ENCODE measurements at regions not wholly inside any gene's neighbourhood (a gene's known extent, or its start where the extent isn't known, plus 50 kb on each side); places are given as distances from the start of the nearest gene placed in this dataset.
"Not testable (repeated sequence)": the region's sequence is repeated elsewhere in the genome, so short reads cannot be mapped to it uniquely, and the experiment has no call there.

DNA sequence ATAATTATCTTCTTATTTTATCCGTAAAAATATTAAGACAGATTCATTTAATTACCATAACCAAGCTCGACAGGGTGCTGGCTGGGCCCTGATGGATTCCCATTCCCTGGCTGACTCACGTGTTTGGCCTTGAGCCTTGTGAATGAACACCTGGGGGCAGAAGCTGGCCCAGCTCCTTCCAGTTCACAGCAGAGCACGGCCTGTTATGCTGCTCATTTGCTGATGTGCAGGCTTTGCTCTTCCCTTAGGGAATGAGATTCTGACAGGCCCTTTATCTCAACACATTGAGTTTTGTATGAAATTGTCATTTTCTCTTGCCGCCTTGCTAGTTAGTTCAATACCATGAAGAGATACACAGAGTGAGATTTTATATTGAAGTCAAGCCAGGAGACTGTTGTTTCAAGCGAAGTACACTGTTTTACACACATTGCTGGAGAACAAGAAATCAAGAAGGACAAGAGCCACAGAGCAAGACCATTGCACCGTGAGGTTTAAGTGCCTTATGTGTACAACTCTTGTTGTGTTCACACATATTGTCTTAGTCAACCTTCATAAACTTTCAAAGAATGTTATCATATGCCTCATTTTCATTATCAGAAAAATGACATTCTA, 1583.3 kb downstream of the STIM2 start:
- DNase-seq = no peak

DNA sequence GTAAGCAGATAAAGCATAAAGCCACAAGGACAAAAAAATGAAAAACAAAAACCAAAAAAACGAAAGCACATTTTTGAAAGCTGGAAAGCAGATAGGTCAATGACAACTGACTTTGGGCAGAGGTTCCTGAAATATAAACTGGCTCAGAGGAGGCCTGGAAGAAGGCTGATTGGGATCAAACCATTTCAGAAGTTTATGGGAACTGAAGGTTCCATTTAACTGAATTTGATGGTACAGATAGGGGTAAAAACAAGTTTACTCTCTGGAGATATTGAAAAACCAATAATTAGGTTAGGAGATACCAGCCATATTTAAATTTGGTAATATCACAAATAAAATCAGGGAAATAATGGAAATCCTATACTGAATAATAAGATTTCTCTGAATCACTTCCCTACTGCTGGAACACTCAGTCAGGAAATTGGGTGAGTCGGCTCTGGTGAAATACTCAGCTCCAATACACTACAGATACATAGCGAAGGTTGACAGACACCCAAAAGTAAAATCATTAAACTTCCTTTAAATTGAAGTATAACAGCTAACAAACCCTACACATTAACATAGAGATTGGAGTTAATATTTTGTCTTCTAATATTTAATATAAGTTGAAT, 1584.3 kb downstream of the STIM2 start:
- DNase-seq = no peak

- no peak for DNase-seq
These were observed 1588.4 kb downstream of the STIM2 start for GRCh38 chr4:28449085-28449484.

- no peak for DNase-seq
These were observed 1590.7 kb downstream of the STIM2 start for GRCh38 chr4:28451346-28451745.

DNA sequence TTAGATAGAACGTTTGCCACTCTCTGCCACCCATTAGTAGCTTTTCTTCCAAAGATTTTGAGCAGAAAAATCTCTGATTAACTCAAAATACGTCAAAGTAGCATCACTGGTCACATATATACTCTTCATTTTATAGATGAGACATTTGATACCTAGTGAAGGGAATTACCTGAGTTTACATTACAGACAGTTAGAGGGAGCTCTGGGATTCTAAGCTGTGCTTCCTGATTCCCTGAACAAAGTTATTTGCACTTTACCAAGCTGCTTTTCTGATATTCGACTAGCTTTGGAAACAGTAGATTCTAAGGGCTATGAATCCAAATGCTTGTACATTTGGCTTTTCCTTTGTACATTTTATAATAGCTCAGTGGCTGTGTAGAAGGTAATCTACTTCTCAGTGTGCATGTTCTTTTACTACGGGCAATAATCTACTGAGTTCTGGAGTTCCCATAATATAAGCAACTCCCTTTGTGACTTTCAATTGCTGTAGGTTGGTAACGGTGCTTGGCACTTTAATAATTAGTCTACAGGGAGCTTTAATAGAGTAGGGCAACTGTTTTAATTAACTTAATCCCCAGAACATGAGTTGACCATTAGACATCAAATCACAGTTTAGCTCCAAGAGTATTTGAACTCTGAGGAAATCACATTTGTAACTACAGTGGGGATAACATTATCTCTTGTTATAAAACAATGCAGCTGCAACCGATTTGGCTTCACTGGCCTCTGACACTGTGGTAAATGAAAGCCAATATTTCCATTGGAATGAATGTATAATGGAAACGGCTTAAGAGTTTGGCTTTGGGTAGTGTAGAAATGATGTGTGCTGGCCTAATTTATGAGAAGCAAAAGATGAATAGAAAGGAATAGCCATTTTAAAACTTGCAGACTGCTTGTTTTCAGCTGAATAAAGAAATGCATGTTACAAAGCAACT, 1602.4 kb downstream of the STIM2 start:
- no peak for DNase-seq

- no peak for DNase-seq
These were observed 1604.2 kb downstream of the STIM2 start for GRCh38 chr4:28464823-28465222.

DNA sequence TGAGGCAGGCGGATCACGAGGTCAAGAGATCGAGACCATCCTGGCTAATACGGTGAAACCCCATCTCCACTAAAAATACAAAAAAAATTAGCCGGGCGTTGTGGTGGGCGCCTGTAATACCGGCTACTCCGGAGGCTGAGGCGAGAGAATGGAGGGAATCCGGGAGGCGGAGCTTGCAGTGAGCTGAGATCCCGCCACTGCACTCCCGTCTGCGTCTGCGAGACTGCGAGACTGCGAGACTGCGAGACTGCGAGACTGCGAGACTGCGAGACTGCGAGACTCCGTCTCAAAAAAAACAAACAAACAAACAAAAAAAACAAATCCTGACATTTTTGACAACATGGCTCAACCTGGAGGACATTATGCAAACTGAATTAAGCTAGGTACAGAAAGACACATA, 1606.2 kb downstream of the STIM2 start:
- not testable (repeated sequence) for DNase-seq

DNA sequence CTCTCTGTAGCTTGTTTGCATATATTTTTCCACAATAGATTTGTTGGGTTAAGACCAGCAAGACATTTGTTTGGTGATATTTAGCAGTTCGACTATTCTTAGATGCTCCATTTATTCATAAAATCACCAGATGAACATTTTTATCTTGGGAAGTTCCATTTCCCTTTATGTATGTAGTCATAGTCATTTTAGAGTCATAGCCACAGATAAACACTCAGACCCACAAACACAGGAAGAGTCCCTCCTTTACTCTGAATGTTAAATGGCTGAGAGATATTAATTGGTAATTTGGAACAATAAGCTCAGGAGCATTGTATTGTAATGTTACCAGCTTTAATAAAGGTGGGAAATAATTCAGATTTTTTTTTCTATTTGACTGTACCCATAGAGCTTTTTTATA, 1608.7 kb downstream of the STIM2 start:
- no peak for DNase-seq

- DNase-seq = no peak
These were observed 1609.2 kb downstream of the STIM2 start for GRCh38 chr4:28469886-28470285.

GRCh38 chr4:28475381-28475780, 1614.7 kb downstream of the STIM2 start:
- DNase-seq = no peak

GRCh38 chr4:28479666-28480065, 1619.0 kb downstream of the STIM2 start:
- no peak for DNase-seq

GRCh38 chr4:28481565-28481964, 1620.9 kb downstream of the STIM2 start:
- DNase-seq = no peak

DNA sequence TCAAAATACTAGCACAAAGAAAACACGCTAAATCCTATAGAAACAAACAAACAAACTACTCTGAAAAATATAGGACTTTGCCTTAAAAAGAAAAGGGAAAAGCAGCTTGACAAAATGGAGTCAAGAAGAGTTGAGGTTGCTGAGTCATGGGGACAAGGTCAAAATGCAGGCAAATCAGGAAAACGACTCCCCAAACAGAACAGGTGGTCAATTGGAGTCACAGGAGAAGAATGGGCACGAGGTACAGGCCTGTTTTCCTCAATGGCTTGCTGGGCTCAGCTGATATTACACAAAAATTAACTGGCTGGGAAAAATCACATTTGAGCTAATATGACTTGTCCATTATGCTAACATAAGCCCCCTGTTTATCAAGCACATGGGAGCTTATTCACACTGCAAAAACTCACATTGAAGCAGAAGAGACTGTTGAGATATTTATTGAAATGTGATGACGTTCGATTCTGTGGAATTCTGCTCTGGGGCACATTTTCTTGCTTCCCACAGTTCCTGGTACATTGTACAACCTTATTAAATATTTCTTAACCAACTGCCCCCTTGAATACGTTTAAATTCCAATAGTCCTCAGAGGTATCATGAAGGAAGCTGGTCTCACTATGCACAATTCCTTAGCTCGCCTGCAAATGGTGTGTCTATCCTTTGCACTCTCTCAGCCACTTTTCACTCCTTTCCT, 1622.1 kb downstream of the STIM2 start:
- DNase-seq = no peak

- no peak for DNase-seq
These were observed 1627.4 kb downstream of the STIM2 start for GRCh38 chr4:28488021-28488420.

GRCh38 chr4:28490669-28491068, 1630.0 kb downstream of the STIM2 start:
- DNase-seq = no peak

DNA sequence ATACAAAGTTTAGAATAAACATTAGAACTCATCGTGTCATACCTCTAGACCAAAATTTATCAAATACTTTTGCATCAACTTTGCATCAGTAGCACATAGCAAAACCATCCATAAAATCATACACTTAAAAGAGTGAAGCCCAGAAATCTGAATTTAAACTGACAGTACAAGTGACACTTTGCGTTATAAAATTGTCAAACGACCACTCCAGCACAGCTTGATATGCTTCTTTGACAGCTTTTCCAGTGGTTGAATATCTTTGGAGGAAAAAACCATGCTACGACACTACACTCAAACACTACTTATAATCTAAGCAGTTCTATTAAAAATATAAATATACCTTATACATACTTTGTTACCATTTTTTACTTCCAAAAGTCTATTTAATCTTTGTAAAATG, 1644.4 kb downstream of the STIM2 start:
- no peak for DNase-seq

- no peak for DNase-seq
These were observed 1648.0 kb downstream of the STIM2 start for GRCh38 chr4:28508636-28509035.

DNA sequence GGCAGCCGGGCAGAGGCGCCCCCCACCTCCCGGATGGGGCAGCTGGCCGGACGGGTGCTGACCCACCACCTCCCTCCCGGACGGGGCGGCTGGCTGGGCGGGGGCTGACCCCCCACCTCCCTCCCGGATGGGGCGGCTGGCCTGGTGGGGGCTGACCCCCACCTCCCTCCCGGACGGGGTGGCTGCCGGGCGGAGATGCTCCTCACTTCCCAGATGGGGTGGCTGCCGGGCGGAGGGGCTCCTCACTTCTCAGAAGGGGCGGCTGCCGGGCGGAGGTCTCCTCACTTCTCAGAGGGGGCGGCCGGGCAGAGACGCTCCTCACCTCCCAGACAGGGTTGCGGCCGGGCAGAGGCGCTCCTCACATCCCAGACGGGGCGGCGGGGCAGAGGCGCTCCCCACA, 1654.1 kb downstream of the STIM2 start:
- DNase-seq = not testable (repeated sequence)

GRCh38 chr4:28518561-28519165, 1658.0 kb downstream of the STIM2 start:
- no peak for DNase-seq

DNA sequence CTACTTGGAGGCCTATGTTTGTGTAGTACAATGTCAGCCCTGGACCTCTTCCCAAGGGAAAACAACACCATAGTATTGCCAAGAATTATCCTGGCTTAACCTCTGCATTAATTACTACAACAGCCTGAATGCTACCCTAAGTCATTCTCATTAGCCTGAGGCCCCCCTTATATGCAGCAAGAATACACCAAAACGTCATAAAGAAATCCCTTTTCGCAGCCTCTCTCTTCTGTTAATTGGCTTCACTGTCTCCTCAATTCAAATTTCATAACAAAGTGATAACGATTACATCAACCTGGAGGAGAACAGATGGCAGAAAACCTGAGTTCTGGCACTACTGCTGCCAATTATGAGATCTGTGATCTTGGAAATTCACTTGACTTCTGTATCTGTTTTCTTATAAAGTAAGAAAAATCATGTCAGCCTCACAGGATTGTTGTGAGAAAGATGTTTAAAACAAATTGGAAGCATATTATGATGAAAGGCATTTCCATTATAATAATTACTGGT, 1663.1 kb downstream of the STIM2 start:
- DNase-seq = peak in 1 of 2 experiments; percentile 17

GRCh38 chr4:28536124-28536523, 1675.5 kb downstream of the STIM2 start:
- no peak for DNase-seq

GRCh38 chr4:28545986-28546385, 1685.3 kb downstream of the STIM2 start:
- DNase-seq = peak in 1 of 2 experiments; percentile 38

- no peak for DNase-seq
These were observed 1687.5 kb downstream of the STIM2 start for GRCh38 chr4:28548136-28548535.
